Liver (tissue), 8 donors: ENCODE measurements at regions not wholly inside any gene's neighbourhood (a gene's known extent, or its start where the extent isn't known, plus 50 kb on each side); places are given as distances from the start of the nearest gene placed in this dataset.

Experiments used
- DNase-seq: peaks from one replicate; pipeline ENCODE4 v3.0.0-alpha.2; 2017; ENCODE audit warnings: low spot score
- H3K27ac ChIP-seq, 2 donors: one replicate each; pipeline ENCODE4 v1.7.0; 2013; ENCODE audit warnings: inconsistent platforms in 2 of 2, low read length in 2 of 2, control low read depth in 1 of 2, low read depth in 1 of 2, mild to moderate bottlenecking in 1 of 2
- H3K27me3 ChIP-seq, 4 donors: one replicate each; pipeline versions ENCODE4 v1.6.1 to v1.7.0; 2013; ENCODE audit warnings: low read length in 3 of 4, inconsistent platforms in 1 of 4, mild to moderate bottlenecking in 1 of 4, moderate library complexity in 1 of 4; ENCODE audit not compliant: control insufficient read depth in 4 of 4, insufficient read depth in 4 of 4
- H3K36me3 ChIP-seq, 4 donors: one replicate each; pipeline versions ENCODE4 v1.6.1 to v1.7.0; 2013; ENCODE audit warnings: low read length in 3 of 4, mild to moderate bottlenecking in 3 of 4, low read depth in 1 of 4, moderate library complexity in 1 of 4; ENCODE audit not compliant: control insufficient read depth in 4 of 4, insufficient read depth in 3 of 4
- H3K4me1 ChIP-seq, 4 donors: one replicate each; pipeline versions ENCODE4 v1.6.1 to v1.7.0; 2013; ENCODE audit warnings: low read length in 3 of 4, mild to moderate bottlenecking in 3 of 4, moderate library complexity in 1 of 4; ENCODE audit not compliant: control insufficient read depth in 4 of 4, insufficient read depth in 4 of 4
- H3K4me3 ChIP-seq, 3 donors: one replicate each; pipeline versions ENCODE4 v1.6.1 to v1.7.0; 2013; ENCODE audit warnings: low read length in 3 of 3, control low read depth in 1 of 3, low read depth in 1 of 3, mild to moderate bottlenecking in 1 of 3
- H3K9ac ChIP-seq, 2 donors: one replicate each; pipeline ENCODE4 v1.7.0; 2013; ENCODE audit warnings: low read length in 2 of 2, mild to moderate bottlenecking in 2 of 2, moderate library complexity in 2 of 2, control low read depth in 1 of 2, low read depth in 1 of 2
- H3K9me3 ChIP-seq, 4 donors: one replicate each; pipeline versions ENCODE4 v1.6.1 to v1.7.0; 2013; ENCODE audit warnings: low read length in 3 of 4; ENCODE audit not compliant: control insufficient read depth in 4 of 4
- EGR1 ChIP-seq, 2 donors: IDR thresholded peaks; 2 replicates each; pipeline ENCODE4 v1.6.1; 2016 to 2018; ENCODE audit warnings: antibody characterized with exemption in 2 of 2, low read depth in 2 of 2
- FOXA1 ChIP-seq: IDR thresholded peaks from 2 replicates; pipeline ENCODE4 v1.6.1; 2016; ENCODE audit warnings: antibody characterized with exemption
- FOXA2 ChIP-seq: IDR thresholded peaks from 2 replicates; pipeline ENCODE4 v1.6.1; 2016; ENCODE audit warnings: antibody characterized with exemption
- GABPA ChIP-seq, 2 donors: IDR thresholded peaks in 1 of 2; conservative IDR thresholded peaks in 1 of 2; 2 replicates each; pipeline ENCODE4 v1.6.1; 2016; ENCODE audit warnings: antibody characterized with exemption in 2 of 2, mild to moderate bottlenecking in 1 of 2, moderate library complexity in 1 of 2
- HNF4A ChIP-seq, 2 donors: conservative IDR thresholded peaks; 2 replicates each; pipeline ENCODE4 v1.6.1; 2016; ENCODE audit warnings: antibody characterized with exemption in 2 of 2, mild to moderate bottlenecking in 2 of 2
- HNF4G ChIP-seq: IDR thresholded peaks from 2 replicates; pipeline ENCODE4 v1.6.1; 2016; ENCODE audit warnings: antibody characterized with exemption
- JUND ChIP-seq, 2 donors: IDR thresholded peaks; 2 replicates each; pipeline ENCODE4 v1.6.1; 2016; ENCODE audit warnings: antibody characterized with exemption in 2 of 2
- NR2F2 ChIP-seq: IDR thresholded peaks from 2 replicates; pipeline ENCODE4 v1.6.1; 2016; ENCODE audit warnings: antibody characterized with exemption
- RAD21 ChIP-seq, 2 donors: IDR thresholded peaks; 2 replicates each; pipeline ENCODE4 v1.6.1; 2016; ENCODE audit warnings: antibody characterized with exemption in 2 of 2, mild to moderate bottlenecking in 2 of 2
- RXRA ChIP-seq, 2 donors: IDR thresholded peaks; 2 replicates each; pipeline ENCODE4 v1.6.1; 2017 to 2018; ENCODE audit warnings: antibody characterized with exemption in 2 of 2, mild to moderate bottlenecking in 1 of 2
- SP1 ChIP-seq: IDR thresholded peaks from 2 replicates; pipeline ENCODE4 v1.6.1; 2018; ENCODE audit warnings: antibody characterized with exemption, mild to moderate bottlenecking
- TAF1 ChIP-seq: conservative IDR thresholded peaks from 2 replicates; pipeline ENCODE4 v1.6.1; 2016; ENCODE audit warnings: antibody characterized with exemption, mild to moderate bottlenecking
- YY1 ChIP-seq: IDR thresholded peaks from 2 replicates; pipeline ENCODE4 v1.6.1; 2016; ENCODE audit warnings: antibody characterized with exemption, mild to moderate bottlenecking
- WGBS: extraction: QIAGEN DNeasy Blood & Tissue Kit; methylation state at CpG from one replicate; pipeline ENCODE4 v1.1.7; 2013; 5-methylcytosine and 5-hydroxymethylcytosine counted together
- TF ChIP-seq, protein P1 (sequence below): IDR thresholded peaks from 2 replicates; pipeline ENCODE4 v1.6.1; 2016; ENCODE audit warnings: antibody characterized with exemption
- TF ChIP-seq, protein P2 (sequence below): IDR thresholded peaks from 2 replicates; pipeline ENCODE4 v1.6.1; 2016; ENCODE audit warnings: antibody characterized with exemption
- TF ChIP-seq, protein P3 (sequence below): IDR thresholded peaks from 2 replicates; pipeline ENCODE4 v1.6.1; 2016; ENCODE audit warnings: antibody characterized with exemption
- TF ChIP-seq, protein P4 (sequence below): fragments of 150-350 bp; IDR thresholded peaks from 2 replicates; pipeline ENCODE4 v1.5.1; 2017; ENCODE audit warnings: improper control_type of control experiment, low read depth, low read length; ENCODE audit not compliant: missing input control
- TF ChIP-seq, protein P5 (sequence below): IDR thresholded peaks from 2 replicates; pipeline ENCODE4 v1.6.1; 2016; ENCODE audit warnings: antibody characterized with exemption, mild to moderate bottlenecking
- donor health status: healthy.
- donor health status: healthy.
- donor health status: healthy.
- donor health status: healthy.
- donor health status: healthy.

DNA sequence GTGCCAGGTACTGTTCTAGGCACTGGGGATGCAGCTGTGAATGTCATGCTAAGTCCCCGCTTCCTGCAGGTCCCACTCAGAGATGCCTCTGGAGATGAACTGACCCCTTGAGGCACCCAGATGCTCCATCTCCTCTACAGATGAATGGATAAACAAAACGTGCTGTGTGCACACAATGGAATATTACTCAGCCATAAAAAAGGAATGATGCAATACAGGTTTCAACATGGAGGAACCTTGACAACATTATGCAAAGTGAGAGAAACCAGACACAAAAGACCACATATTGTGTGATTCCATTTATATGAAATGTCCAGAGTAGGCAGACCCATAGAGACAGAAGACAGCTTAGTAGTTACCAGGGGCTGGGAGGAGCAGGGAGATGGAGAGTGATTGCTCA is 320.1 kb upstream of the DIO3 start:
- H3K27me3 ChIP-seq = no peaks in the 10 kb centered on the region
- H3K9ac ChIP-seq = no peak overlapping the region
- no peaks in the 10 kb centered on the region for H3K9me3 ChIP-seq
- no peaks in the 10 kb centered on the region for H3K36me3 ChIP-seq
- no peak overlapping the region for H3K4me3 ChIP-seq
- DNase-seq = no peak
- WGBS = 84% methylated on average over 2 of the region's 2 CpGs
- H3K27ac ChIP-seq = no peak overlapping the region
- no peak for TF ChIP-seq SP1
- no peak for TF ChIP-seq YY1
- no peak for TF ChIP-seq FOXA2
- TF ChIP-seq TAF1 = no peak
- TF ChIP-seq, protein P1, sequence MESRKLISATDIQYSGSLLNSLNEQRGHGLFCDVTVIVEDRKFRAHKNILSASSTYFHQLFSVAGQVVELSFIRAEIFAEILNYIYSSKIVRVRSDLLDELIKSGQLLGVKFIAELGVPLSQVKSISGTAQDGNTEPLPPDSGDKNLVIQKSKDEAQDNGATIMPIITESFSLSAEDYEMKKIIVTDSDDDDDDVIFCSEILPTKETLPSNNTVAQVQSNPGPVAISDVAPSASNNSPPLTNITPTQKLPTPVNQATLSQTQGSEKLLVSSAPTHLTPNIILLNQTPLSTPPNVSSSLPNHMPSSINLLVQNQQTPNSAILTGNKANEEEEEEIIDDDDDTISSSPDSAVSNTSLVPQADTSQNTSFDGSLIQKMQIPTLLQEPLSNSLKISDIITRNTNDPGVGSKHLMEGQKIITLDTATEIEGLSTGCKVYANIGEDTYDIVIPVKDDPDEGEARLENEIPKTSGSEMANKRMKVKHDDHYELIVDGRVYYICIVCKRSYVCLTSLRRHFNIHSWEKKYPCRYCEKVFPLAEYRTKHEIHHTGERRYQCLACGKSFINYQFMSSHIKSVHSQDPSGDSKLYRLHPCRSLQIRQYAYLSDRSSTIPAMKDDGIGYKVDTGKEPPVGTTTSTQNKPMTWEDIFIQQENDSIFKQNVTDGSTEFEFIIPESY = no peak
- TF ChIP-seq NR2F2 = no peak
- TF ChIP-seq, protein P2, sequence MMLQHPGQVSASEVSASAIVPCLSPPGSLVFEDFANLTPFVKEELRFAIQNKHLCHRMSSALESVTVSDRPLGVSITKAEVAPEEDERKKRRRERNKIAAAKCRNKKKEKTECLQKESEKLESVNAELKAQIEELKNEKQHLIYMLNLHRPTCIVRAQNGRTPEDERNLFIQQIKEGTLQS = no peak
- TF ChIP-seq FOXA1 = no peak
- no peak for TF ChIP-seq RAD21 (IDR thresholded peaks at IDR 0.05)
- TF ChIP-seq, protein P3, sequence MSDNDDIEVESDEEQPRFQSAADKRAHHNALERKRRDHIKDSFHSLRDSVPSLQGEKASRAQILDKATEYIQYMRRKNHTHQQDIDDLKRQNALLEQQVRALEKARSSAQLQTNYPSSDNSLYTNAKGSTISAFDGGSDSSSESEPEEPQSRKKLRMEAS = no peak
- TF ChIP-seq EGR1 (IDR thresholded peaks at IDR 0.05; ENCODE audit: low read depth in 2 of 2) = no peak
- TF ChIP-seq, protein P4, sequence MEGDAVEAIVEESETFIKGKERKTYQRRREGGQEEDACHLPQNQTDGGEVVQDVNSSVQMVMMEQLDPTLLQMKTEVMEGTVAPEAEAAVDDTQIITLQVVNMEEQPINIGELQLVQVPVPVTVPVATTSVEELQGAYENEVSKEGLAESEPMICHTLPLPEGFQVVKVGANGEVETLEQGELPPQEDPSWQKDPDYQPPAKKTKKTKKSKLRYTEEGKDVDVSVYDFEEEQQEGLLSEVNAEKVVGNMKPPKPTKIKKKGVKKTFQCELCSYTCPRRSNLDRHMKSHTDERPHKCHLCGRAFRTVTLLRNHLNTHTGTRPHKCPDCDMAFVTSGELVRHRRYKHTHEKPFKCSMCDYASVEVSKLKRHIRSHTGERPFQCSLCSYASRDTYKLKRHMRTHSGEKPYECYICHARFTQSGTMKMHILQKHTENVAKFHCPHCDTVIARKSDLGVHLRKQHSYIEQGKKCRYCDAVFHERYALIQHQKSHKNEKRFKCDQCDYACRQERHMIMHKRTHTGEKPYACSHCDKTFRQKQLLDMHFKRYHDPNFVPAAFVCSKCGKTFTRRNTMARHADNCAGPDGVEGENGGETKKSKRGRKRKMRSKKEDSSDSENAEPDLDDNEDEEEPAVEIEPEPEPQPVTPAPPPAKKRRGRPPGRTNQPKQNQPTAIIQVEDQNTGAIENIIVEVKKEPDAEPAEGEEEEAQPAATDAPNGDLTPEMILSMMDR = no peak
- no peak for TF ChIP-seq RXRA (IDR thresholded peaks at IDR 0.05)
- no peak for TF ChIP-seq HNF4G
- no peak for TF ChIP-seq HNF4A (conservative IDR thresholded peaks at IDR 0.05)
- no peak for TF ChIP-seq JUND (IDR thresholded peaks at IDR 0.05)
- no peak for TF ChIP-seq GABPA (IDR thresholded peaks at IDR 0.05 in 1 of 2, conservative IDR thresholded peaks at IDR 0.05 in 1 of 2)
- TF ChIP-seq, protein P5, sequence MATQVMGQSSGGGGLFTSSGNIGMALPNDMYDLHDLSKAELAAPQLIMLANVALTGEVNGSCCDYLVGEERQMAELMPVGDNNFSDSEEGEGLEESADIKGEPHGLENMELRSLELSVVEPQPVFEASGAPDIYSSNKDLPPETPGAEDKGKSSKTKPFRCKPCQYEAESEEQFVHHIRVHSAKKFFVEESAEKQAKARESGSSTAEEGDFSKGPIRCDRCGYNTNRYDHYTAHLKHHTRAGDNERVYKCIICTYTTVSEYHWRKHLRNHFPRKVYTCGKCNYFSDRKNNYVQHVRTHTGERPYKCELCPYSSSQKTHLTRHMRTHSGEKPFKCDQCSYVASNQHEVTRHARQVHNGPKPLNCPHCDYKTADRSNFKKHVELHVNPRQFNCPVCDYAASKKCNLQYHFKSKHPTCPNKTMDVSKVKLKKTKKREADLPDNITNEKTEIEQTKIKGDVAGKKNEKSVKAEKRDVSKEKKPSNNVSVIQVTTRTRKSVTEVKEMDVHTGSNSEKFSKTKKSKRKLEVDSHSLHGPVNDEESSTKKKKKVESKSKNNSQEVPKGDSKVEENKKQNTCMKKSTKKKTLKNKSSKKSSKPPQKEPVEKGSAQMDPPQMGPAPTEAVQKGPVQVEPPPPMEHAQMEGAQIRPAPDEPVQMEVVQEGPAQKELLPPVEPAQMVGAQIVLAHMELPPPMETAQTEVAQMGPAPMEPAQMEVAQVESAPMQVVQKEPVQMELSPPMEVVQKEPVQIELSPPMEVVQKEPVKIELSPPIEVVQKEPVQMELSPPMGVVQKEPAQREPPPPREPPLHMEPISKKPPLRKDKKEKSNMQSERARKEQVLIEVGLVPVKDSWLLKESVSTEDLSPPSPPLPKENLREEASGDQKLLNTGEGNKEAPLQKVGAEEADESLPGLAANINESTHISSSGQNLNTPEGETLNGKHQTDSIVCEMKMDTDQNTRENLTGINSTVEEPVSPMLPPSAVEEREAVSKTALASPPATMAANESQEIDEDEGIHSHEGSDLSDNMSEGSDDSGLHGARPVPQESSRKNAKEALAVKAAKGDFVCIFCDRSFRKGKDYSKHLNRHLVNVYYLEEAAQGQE = no peak
- no peaks in the 10 kb centered on the region for H3K4me1 ChIP-seq
